SK-N-DZ (cell line): ENCODE measurements at regions not wholly inside any gene's neighbourhood (a gene's known extent, or its start where the extent isn't known, plus 50 kb on each side); places are given as distances from the start of the nearest gene placed in this dataset.
"Not testable (repeated sequence)": the region's sequence is repeated elsewhere in the genome, so short reads cannot be mapped to it uniquely, and the experiment has no call there.

Experiments used
- DNase-seq: peaks from one replicate; pipeline ENCODE4 v3.0.0-alpha.2; 2015; ENCODE audit warnings: low spot score

GRCh38 chr18:27581296-27581904 lies 396.3 kb upstream of the CHST9 start:
- DNase-seq, result no peak

GRCh38 chr18:27579364-27579763 lies 394.3 kb upstream of the CHST9 start:
- no peak for DNase-seq

GRCh38 chr18:27577752-27578151 lies 392.6 kb upstream of the CHST9 start:
- DNase-seq, result no peak

DNA sequence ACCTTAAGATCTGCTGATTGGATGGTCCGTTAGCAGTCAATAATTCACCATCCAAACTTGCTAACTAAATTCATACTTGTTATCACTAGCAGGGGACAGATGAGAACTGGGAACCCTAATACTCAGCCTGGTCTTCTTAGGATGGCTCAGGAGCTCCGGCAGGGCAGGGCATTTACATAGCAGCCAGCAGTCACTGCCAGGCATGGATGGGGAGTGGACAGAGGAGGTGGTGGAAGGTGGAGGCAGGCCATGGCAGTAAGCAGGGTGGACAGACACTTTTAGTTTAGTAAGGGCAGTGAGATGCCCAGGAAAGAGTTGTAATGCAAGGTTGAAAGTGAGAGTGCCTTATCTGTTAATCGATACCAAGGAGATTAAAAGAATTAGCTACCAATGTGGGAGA lies 392.2 kb upstream of the CHST9 start:
- DNase-seq, result no peak

DNA sequence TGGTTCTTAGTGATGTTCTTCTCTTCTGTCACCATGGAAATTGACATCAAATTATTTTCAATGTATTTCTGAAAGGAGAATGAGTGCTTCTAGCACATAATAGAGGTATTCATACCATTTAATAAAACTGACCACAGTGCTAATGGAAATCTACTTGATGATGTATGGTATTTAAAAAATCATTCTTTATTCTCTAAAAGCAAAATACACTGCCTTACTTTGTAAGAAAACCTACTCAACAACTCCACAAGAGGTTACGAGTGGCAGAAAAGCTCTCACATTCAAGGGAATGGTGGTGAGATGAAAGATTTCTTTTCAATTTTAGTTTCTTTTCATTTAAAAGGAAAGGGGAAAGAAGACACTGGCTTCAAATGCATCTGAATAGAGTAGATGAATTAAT lies 382.3 kb upstream of the CHST9 start:
- no peak for DNase-seq

- DNase-seq, result no peak
These were observed 379.0 kb upstream of the CHST9 start for GRCh38 chr18:27564066-27564465.

DNA sequence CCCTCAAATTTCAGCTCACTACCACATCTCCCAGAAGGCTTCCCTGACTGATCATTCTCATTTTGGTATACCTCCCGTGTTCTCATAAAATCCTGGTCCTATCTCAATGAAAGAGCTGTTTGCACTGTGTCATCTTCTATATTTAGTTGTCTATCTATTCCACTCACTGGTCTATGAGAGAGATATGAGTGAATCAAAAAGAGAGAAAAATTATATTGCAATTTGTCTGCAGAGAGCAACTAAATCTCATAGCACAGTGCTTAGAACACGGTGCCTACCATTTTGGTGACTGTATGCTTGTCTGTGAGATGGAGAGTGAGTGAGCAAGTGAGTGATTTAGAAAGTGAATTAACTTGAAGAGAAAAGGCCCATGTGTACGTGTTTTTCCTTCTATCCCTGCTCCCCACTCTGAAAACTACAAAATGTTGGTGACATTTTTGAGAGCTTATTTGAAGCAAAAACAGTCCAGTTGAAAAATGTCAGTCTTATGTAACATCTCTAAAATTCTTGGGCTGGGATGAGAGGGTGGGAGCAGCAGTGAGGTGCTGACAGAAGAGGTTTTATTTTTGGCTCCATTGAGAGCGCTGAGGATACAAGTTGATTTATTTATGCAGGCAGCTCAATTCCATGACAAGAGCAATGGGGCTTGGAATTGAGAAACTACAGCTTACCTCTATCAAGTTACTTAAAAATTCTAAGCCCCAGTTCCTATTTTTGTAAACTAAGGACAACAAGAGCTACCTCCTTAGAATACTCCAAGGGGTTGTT lies 373.5 kb upstream of the CHST9 start:
- no peak for DNase-seq

DNA sequence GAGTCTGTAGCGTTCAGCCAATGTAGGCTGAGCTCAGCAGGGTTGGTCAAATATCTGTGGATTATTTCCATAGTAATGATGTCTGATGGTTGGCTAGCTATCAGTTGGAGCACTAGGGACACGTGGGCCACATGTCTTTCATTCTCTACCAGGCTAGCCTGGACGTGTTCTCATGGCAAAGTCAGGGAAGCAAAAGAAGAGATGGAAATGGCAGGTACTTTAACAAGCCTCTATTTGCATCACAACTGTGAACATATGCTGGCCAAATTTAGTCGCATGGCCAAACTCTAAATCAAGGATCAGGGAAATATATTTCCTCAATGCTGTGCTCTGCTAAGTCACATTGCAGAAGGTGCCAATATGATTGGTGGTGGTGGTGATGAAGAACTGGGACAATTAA lies 371.6 kb upstream of the CHST9 start:
- no peak for DNase-seq

DNA sequence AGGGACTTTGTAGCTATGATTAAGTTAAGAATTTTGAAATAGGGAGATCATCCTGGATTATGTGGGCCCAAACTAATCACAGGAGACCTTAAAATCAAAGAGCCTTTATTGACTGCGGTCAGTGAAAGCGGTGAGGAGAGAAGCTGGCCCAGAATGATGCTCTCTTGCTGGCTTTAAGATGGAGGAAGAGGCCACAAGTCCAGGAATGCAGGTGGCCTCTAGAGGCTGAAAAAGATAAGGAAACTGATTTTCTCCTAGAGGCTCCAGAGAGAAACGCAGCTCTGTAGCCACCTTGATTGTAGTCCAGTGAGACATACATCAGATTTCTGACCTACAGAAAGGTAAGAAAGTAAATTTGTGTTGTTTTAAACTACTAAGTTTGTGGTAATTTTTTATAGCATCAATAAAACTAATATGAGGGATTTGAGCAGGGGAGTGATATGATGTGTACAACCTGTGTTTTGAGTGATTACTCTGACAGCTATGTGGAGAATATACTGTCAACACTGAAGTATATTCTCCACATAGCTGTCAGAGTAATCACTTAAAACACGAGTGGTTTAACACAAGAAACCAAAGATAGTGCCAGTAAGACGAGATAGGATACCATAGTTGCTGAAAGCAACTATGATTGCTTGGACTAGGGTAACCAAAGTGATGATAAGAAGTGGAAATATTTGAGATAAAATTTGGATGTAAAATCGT lies 364.4 kb upstream of the CHST9 start:
- no peak for DNase-seq

GRCh38 chr18:27546991-27547390 lies 361.9 kb upstream of the CHST9 start:
- no peak for DNase-seq

DNA sequence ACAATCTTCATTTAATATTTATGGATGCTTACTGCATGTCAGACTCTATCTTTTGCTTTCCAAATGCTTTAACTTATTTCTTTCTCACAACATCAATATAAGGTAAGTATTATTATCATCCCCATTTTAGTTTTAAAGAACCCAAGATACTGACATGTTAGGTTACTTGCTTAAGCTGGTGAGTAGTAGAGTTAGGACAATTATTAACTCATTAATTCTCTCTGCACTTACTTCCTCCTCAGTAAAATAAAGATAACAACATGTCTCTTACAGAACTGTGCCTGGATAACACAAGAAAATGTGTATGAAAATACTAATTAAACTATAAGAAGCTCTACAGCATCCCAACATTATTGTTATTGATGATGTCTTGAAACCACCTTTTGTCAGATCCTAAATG lies 359.1 kb upstream of the CHST9 start:
- DNase-seq, result no peak

DNA sequence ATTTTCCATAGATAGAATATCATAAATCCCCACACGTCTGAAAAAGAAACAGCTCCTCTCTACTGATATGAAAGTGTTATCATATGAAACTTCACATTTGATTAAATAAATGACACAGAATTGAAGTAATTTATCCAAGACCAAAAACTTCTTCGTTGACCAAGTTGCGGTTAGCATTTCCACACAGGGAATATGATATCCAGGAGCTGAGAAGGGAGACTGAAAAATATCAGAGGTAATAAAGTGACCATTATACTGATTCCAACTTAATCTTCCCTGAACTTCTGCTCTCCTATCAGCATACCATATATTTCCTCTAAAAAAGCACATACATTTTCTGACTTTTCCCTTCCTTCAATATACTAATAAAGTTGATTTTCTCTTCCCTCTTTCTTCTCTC lies 356.2 kb upstream of the CHST9 start:
- no peak for DNase-seq

DNA sequence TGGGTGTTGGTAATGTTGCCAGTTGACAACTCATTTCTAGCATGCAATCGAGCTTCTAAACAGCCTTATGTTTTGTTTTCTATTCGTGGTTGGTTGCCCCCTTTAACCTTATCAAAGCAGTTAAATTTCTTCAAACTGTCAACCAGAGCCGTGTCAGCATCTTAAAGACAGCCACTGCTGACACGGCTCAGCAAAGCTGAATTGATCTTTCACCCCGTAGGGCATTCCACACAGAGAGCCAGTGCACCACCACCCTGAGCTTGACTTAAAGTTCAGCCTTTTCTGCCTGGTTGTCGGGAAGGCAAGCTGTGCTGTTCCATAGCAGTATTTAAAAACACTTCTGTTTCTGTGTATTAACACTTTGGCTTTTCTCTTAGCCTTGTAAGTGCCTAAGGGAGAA lies 355.0 kb upstream of the CHST9 start:
- no peak for DNase-seq

- no peak for DNase-seq
These were observed 343.9 kb upstream of the CHST9 start for GRCh38 chr18:27528925-27529521.

GRCh38 chr18:27527856-27528255 lies 342.7 kb upstream of the CHST9 start:
- DNase-seq, result no peak

GRCh38 chr18:27520401-27520800 lies 335.3 kb upstream of the CHST9 start:
- DNase-seq, result no peak

- DNase-seq, result not testable (repeated sequence)
These were observed 325.0 kb upstream of the CHST9 start for GRCh38 chr18:27510036-27510633.

- DNase-seq, result no peak
These were observed 316.6 kb upstream of the CHST9 start for GRCh38 chr18:27501671-27502070.

GRCh38 chr18:27500531-27500930 lies 315.4 kb upstream of the CHST9 start:
- DNase-seq, result no peak

- DNase-seq, result no peak
These were observed 312.1 kb upstream of the CHST9 start for GRCh38 chr18:27497246-27497645.

DNA sequence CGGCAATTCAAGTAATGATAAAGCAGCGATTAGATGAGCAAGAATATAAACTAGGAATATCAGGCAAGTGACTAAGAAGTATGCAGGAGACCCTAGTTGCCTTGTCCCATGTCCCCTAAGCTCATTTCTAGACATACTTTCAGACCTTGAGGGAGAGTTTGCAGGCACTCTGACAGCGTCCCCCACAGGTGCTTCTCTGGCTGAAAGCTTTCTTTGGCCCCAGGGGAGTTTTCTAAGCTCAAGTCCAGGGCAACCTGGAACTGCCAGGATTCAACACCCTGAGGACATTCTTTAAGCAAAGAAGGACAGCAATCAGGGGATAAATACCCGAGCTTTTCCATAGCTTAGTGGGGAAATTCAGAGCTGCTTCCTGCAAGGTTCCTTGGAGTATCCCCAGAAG lies 308.1 kb upstream of the CHST9 start:
- no peak for DNase-seq

- DNase-seq, result no peak
These were observed 306.7 kb upstream of the CHST9 start for GRCh38 chr18:27491772-27492171.
